ENCODE measurements at regions not wholly inside any gene's neighbourhood (a gene's known extent, or its start where the extent isn't known, plus 50 kb on each side); places are given as distances from the start of the nearest gene placed in this dataset.

- POLR2A ChIA-PET: no interaction called here
- no peaks in the 10 kb centered on the region; a peak in 1 of 4 replicates for H3K4me1 ChIP-seq (ENCODE audit: control insufficient read depth in 1 of 2, insufficient read depth in 2 of 2, low read depth in 1 of 2, low read length in 1 of 2)
- CTCF ChIA-PET: no interaction called here
These were observed 659.3 kb downstream of the VRK1 start for GRCh38 chr14:97456462-97456861.

GRCh38 chr14:97456958-97457357, 659.8 kb downstream of the VRK1 start:
- H3K9ac ChIP-seq: no peak overlapping the region
- no peaks in the 10 kb centered on the region for H3K36me3 ChIP-seq (replicated peaks in 1 of 2; ENCODE audit: control insufficient read depth in 1 of 2, insufficient read depth in 2 of 2, low read length in 1 of 2)
- 0% methylated on average over 2 of the region's 4 CpGs for WGBS (ENCODE audit: low lambda C conversion rate)
- POLR2A ChIA-PET: no interaction called here
- DNase-seq: no peak
- no peaks in the 10 kb centered on the region for H3F3A ChIP-seq (replicated peaks; ENCODE audit: insufficient read depth)
- CTCF ChIA-PET: no interaction called here
- H3K27me3 ChIP-seq (ENCODE audit: insufficient read depth): no peaks in the 10 kb centered on the region
- H3K4me1 ChIP-seq (ENCODE audit: control insufficient read depth in 1 of 2, insufficient read depth in 2 of 2, low read depth in 1 of 2, low read length in 1 of 2): no peaks in the 10 kb centered on the region; a peak in 1 of 4 replicates
- no peaks in the 10 kb centered on the region for H4K20me1 ChIP-seq (ENCODE audit: insufficient read depth)
- no peak overlapping the region for H3K27ac ChIP-seq (ENCODE audit: low read depth in 2 of 2, low read length in 1 of 2)
- no peaks in the 10 kb centered on the region for H3K9me2 ChIP-seq
- no peak overlapping the region for H3K4me3 ChIP-seq (ENCODE audit: low read depth in 2 of 2, low read length in 1 of 2)
- H3K79me2 ChIP-seq (ENCODE audit: insufficient read depth): no peaks in the 10 kb centered on the region
- no peak overlapping the region for H2AFZ ChIP-seq (ENCODE audit: low read depth)
- no peak overlapping the region for H3K4me2 ChIP-seq
- H3K9me3 ChIP-seq: no peaks in the 10 kb centered on the region
- no peak for TF ChIP-seq NFIC (IDR thresholded peaks at IDR 0.05; ENCODE audit: borderline replicate concordance)
- TF ChIP-seq CTCF (IDR thresholded peaks at IDR 0.05): no peak
- no peak for TF ChIP-seq ZBTB33 (IDR thresholded peaks at IDR 0.05; ENCODE audit: borderline replicate concordance, low read depth)
- TF ChIP-seq RAD21 (IDR thresholded peaks at IDR 0.05; ENCODE audit: low read length): no peak

More at GRCh38 chr14:97456462-97456861, 659.3 kb downstream of the VRK1 start:
- Histone ChIP-seq H4K20me1 (ENCODE audit: insufficient read depth) (no peaks in the 10 kb centered on the region), H3K9ac (no peak overlapping the region), H3K9me2 (no peaks in the 10 kb centered on the region), H3K4me2 (no peak overlapping the region), H2AFZ (ENCODE audit: low read depth) (no peak overlapping the region), H3F3A (replicated peaks; ENCODE audit: insufficient read depth) (no peaks in the 10 kb centered on the region), H3K27ac (ENCODE audit: low read depth in 2 of 2, low read length in 1 of 2) (no peak overlapping the region), H3K36me3 (replicated peaks in 1 of 2; ENCODE audit: control insufficient read depth in 1 of 2, insufficient read depth in 2 of 2, low read length in 1 of 2) (no peaks in the 10 kb centered on the region), H3K4me3 (ENCODE audit: low read depth in 2 of 2, low read length in 1 of 2) (no peak overlapping the region), H3K27me3 (ENCODE audit: insufficient read depth) (no peaks in the 10 kb centered on the region), H3K9me3 (no peaks in the 10 kb centered on the region; the same call in 1 of the 2 replicates), H3K79me2 (ENCODE audit: insufficient read depth) (no peaks in the 10 kb centered on the region)
- no peak for DNase-seq
- TF ChIP-seq EZH2phosphoT487 (IDR thresholded peaks at IDR 0.05; ENCODE audit: borderline replicate concordance, low read depth) (no peak), ELF1 (IDR thresholded peaks at IDR 0.05) (no peak), RCOR1 (IDR thresholded peaks at IDR 0.05; ENCODE audit: low read length) (no peak), GATA2 (CRISPR knock-in tag; IDR thresholded peaks at IDR 0.05) (no peak), MXI1 (IDR thresholded peaks at IDR 0.05; ENCODE audit: low read depth, low read length) (no peak), YY1 (IDR thresholded peaks at IDR 0.05; ENCODE audit: low read depth) (no peak), NFIC (IDR thresholded peaks at IDR 0.05; ENCODE audit: borderline replicate concordance) (no peak), IRF3 (IDR thresholded peaks at IDR 0.05; ENCODE audit: low read depth, low read length) (no peak), EP300 (IDR thresholded peaks at IDR 0.05; ENCODE audit: borderline replicate concordance in 1 of 2, low read depth in 1 of 2, low read length in 1 of 2) (no peak), RXRA (IDR thresholded peaks at IDR 0.05; ENCODE audit: borderline replicate concordance, low read depth) (no peak), FOXM1 (IDR thresholded peaks at IDR 0.05; ENCODE audit: low read depth) (no peak), CHD2 (IDR thresholded peaks at IDR 0.05; ENCODE audit: low read length, partially characterized antibody) (no peak), RAD21 (IDR thresholded peaks at IDR 0.05; ENCODE audit: low read length) (no peak), GABPA (IDR thresholded peaks at IDR 0.05; ENCODE audit: low read depth) (no peak), CTCF (IDR thresholded peaks at IDR 0.05) (no peak), RFX5 (IDR thresholded peaks at IDR 0.05; ENCODE audit: low read length) (no peak), POLR2AphosphoS5 (IDR thresholded peaks at IDR 0.05; ENCODE audit: low read depth, low read length) (no peak)
- 1% methylated on average over 8 of the region's 9 CpGs for WGBS (ENCODE audit: low lambda C conversion rate)

Measured in SK-N-SH (cell line).